Kidney (tissue), 13 donors: ENCODE measurements at regions not wholly inside any gene's neighbourhood (a gene's known extent, or its start where the extent isn't known, plus 50 kb on each side); places are given as distances from the start of the nearest gene placed in this dataset.
A peak's percentile ranks its signal among the peaks of the same experiment; 100 is the strongest.

ENCODE experiments used
- DNase-seq, 5 donors: peaks; one replicate each; pipeline ENCODE4 v3.0.0-alpha.2; 2013 to 2020
- FAIRE-seq: peaks from 2 replicates; lab custom pipeline; 2012; peaks lifted over from hg19 to GRCh38; lab: Jason Lieb, UNC
- H3K27ac ChIP-seq, 2 donors: one replicate each; pipeline ENCODE4 v1.7.0; 2013; ENCODE audit warnings: low read depth in 2 of 2, low read length in 2 of 2, inconsistent platforms in 1 of 2
- H3K27me3 ChIP-seq: one replicate; pipeline ENCODE4 v1.7.1; 2013; ENCODE audit warnings: low read length, inconsistent platforms; ENCODE audit not compliant: control insufficient read depth, insufficient read depth
- H3K36me3 ChIP-seq, 3 donors: one replicate each; pipeline versions ENCODE4 v1.7.0 to v1.7.1; 2013; ENCODE audit warnings: low read length in 3 of 3, control low read depth in 1 of 3, inconsistent platforms in 1 of 3; ENCODE audit not compliant: insufficient read depth in 3 of 3, control insufficient read depth in 2 of 3
- H3K4me1 ChIP-seq, 3 donors: one replicate each; pipeline versions ENCODE4 v1.7.0 to v1.7.1; 2013; ENCODE audit warnings: low read length in 3 of 3, inconsistent platforms in 1 of 3, low read depth in 1 of 3; ENCODE audit not compliant: control insufficient read depth in 2 of 3, insufficient read depth in 2 of 3
- H3K4me3 ChIP-seq, 3 donors: one replicate each; pipeline versions ENCODE4 v1.7.0 to v1.8.1; 2013; ENCODE audit warnings: low read length in 3 of 3, control low read depth in 1 of 3, inconsistent platforms in 1 of 3
- H3K9ac ChIP-seq, 3 donors: one replicate each; pipeline versions ENCODE4 v1.7.0 to v1.7.1; 2013; ENCODE audit warnings: low read length in 3 of 3, control low read depth in 1 of 3, inconsistent platforms in 1 of 3
- H3K9me3 ChIP-seq, 3 donors: one replicate each; pipeline versions ENCODE4 v1.7.0 to v1.7.1; 2013; ENCODE audit warnings: low read length in 3 of 3, control low read depth in 1 of 3, inconsistent platforms in 1 of 3; ENCODE audit not compliant: control insufficient read depth in 2 of 3, insufficient read depth in 1 of 3
- CTCF ChIP-seq: IDR thresholded peaks from 3 replicates; pipeline ENCODE4 v1.5.1; 2012; ENCODE audit warnings: mild to moderate bottlenecking, moderate library complexity, borderline replicate concordance; ENCODE audit not compliant: insufficient read depth; ENCODE audit errors: extremely low read depth
- intact Hi-C: fragments of 100-400 bp; cut with DNase I; formaldehyde crosslinking; loops from one replicate; pipeline ENCODE4 v1.11.1; 2022
- donor health status: control.
- donor health status: control.
- donor health status: control.
- donor health status: control.
- donor health status: control.
- donor health status: DM: yes; HTN: yes; CAD: no.
- donor health status: Normal renal cell carcinoma (clear cell type).

- no peaks in the 10 kb centered on the region for H3K36me3 ChIP-seq
- H3K9me3 ChIP-seq: no peaks in the 10 kb centered on the region
- no peak for TF ChIP-seq CTCF
- peaks cover 0 to 6% (median 3%) of the 10 kb centered on the region in 3 donors for H3K4me1 ChIP-seq
- DNase-seq (peak; percentile 59 to 91 (median 76)), FAIRE-seq (no peak)
- intact Hi-C loops: no loop called here
- H3K9ac ChIP-seq: no peak overlapping the region
- no peak overlapping the region for H3K4me3 ChIP-seq
- H3K27me3 ChIP-seq: no peaks in the 10 kb centered on the region
- no peak overlapping the region for H3K27ac ChIP-seq
Measured at GRCh38 chr17:73770115-73770848, 126.0 kb upstream of the SDK2 start.

- Histone ChIP-seq H3K4me1 (peaks cover 0 to 6% (median 3%) of the 10 kb centered on the region in 3 donors), H3K4me3 (no peak overlapping the region), H3K36me3 (no peaks in the 10 kb centered on the region), H3K27ac (no peak overlapping the region), H3K27me3 (no peaks in the 10 kb centered on the region), H3K9me3 (no peaks in the 10 kb centered on the region), H3K9ac (no peak overlapping the region)
- no peak for DNase-seq
- FAIRE-seq: no peak
- TF ChIP-seq CTCF: no peak
- intact Hi-C loops: no loop called here
Measured at GRCh38 chr17:73770849-73771229, 126.6 kb upstream of the SDK2 start.

- H3K9ac ChIP-seq: no peak overlapping the region
- no peaks in the 10 kb centered on the region for H3K27me3 ChIP-seq
- no peaks in the 10 kb centered on the region for H3K36me3 ChIP-seq
- no peak overlapping the region for H3K27ac ChIP-seq
- DNase-seq: peak in 1 of 5 donors; percentile 61
- no peak for TF ChIP-seq CTCF
- peaks cover 0 to 6% (median 3%) of the 10 kb centered on the region in 3 donors for H3K4me1 ChIP-seq
- no peak overlapping the region for H3K4me3 ChIP-seq
- intact Hi-C loops: no loop called here
- no peak for FAIRE-seq
- no peaks in the 10 kb centered on the region for H3K9me3 ChIP-seq
Measured at GRCh38 chr17:73772107-73772705, 128.0 kb upstream of the SDK2 start.
